ENCODE measurements at regions not wholly inside any gene's neighbourhood (a gene's known extent, or its start where the extent isn't known, plus 50 kb on each side); places are given as distances from the start of the nearest gene placed in this dataset.

- H3K4me3 ChIP-seq (ENCODE audit: low read length) = no peak overlapping the region
- no peak for TF ChIP-seq CTCF (IDR thresholded peaks at IDR 0.05; ENCODE audit: insufficient read depth, low read depth, low read length, missing control alignments)
- no peak for DNase-seq (ENCODE audit: low read depth)
Observed at GRCh38 chr1:244235157-244235556, 184.1 kb downstream of the ZBTB18 start.

GRCh38 chr1:244236101-244236500 lies 185.0 kb downstream of the ZBTB18 start:
- no peak for DNase-seq (ENCODE audit: low read depth)
- no peak overlapping the region for H3K4me3 ChIP-seq (ENCODE audit: low read length)
- no peak for TF ChIP-seq CTCF (IDR thresholded peaks at IDR 0.05; ENCODE audit: insufficient read depth, low read depth, low read length, missing control alignments)

GRCh38 chr1:244236721-244237120 lies 185.6 kb downstream of the ZBTB18 start:
- DNase-seq (ENCODE audit: low read depth) = no peak
- H3K4me3 ChIP-seq (ENCODE audit: low read length) = no peak overlapping the region
- TF ChIP-seq CTCF (IDR thresholded peaks at IDR 0.05; ENCODE audit: insufficient read depth, low read depth, low read length, missing control alignments) = no peak

GRCh38 chr1:244237445-244237844 lies 186.4 kb downstream of the ZBTB18 start:
- H3K4me3 ChIP-seq (ENCODE audit: low read length) = no peak overlapping the region
- peak; percentile 19 for DNase-seq (ENCODE audit: low read depth)
- TF ChIP-seq CTCF (IDR thresholded peaks at IDR 0.05; ENCODE audit: insufficient read depth, low read depth, low read length, missing control alignments) = no peak

GRCh38 chr1:244239261-244239770 lies 188.2 kb downstream of the ZBTB18 start:
- peak; percentile 89 for DNase-seq (ENCODE audit: low read depth)
- TF ChIP-seq CTCF (IDR thresholded peaks at IDR 0.05; ENCODE audit: insufficient read depth, low read depth, low read length, missing control alignments) = no peak
- no peak overlapping the region for H3K4me3 ChIP-seq (ENCODE audit: low read length)

GRCh38 chr1:244241438-244241837 lies 190.4 kb downstream of the ZBTB18 start:
- TF ChIP-seq CTCF (IDR thresholded peaks at IDR 0.05; ENCODE audit: insufficient read depth, low read depth, low read length, missing control alignments) = no peak
- DNase-seq (ENCODE audit: low read depth) = no peak
- H3K4me3 ChIP-seq (ENCODE audit: low read length) = no peak overlapping the region

GRCh38 chr1:244242446-244242845 lies 191.4 kb downstream of the ZBTB18 start:
- TF ChIP-seq CTCF (IDR thresholded peaks at IDR 0.05; ENCODE audit: insufficient read depth, low read depth, low read length, missing control alignments) = no peak
- DNase-seq (ENCODE audit: low read depth) = no peak
- no peak overlapping the region for H3K4me3 ChIP-seq (ENCODE audit: low read length)

All from epithelial cell of esophagus (primary cell).